ENCODE measurements at regions not wholly inside any gene's neighbourhood (a gene's known extent, or its start where the extent isn't known, plus 50 kb on each side); places are given as distances from the start of the nearest gene placed in this dataset.

- Histone ChIP-seq H3K9me3 (ENCODE audit: low read depth, low read length) (peaks cover 2% of the 10 kb centered on the region), H3K4me2 (ENCODE audit: insufficient read depth, low read length) (no peak overlapping the region), H3K27me3 (ENCODE audit: insufficient read depth, low read length) (peaks cover 26% of the 10 kb centered on the region), H3K79me2 (ENCODE audit: insufficient read depth, low read length) (no peaks in the 10 kb centered on the region), H4K20me1 (ENCODE audit: insufficient read depth, low read length) (no peaks in the 10 kb centered on the region), H3K36me3 (ENCODE audit: insufficient read depth, low read length) (no peaks in the 10 kb centered on the region), H3K4me1 (ENCODE audit: insufficient read depth, low read length) (no peaks in the 10 kb centered on the region), H2AFZ (ENCODE audit: low read length) (no peak overlapping the region), H3K27ac (ENCODE audit: low read depth, low read length) (no peak overlapping the region), H3K4me3 (ENCODE audit: insufficient read depth, low read length) (no peak overlapping the region)
- DNase-seq (ENCODE audit: insufficient read length, low spot score, missing footprints), result peak; percentile 49
- TF ChIP-seq, protein P1, sequence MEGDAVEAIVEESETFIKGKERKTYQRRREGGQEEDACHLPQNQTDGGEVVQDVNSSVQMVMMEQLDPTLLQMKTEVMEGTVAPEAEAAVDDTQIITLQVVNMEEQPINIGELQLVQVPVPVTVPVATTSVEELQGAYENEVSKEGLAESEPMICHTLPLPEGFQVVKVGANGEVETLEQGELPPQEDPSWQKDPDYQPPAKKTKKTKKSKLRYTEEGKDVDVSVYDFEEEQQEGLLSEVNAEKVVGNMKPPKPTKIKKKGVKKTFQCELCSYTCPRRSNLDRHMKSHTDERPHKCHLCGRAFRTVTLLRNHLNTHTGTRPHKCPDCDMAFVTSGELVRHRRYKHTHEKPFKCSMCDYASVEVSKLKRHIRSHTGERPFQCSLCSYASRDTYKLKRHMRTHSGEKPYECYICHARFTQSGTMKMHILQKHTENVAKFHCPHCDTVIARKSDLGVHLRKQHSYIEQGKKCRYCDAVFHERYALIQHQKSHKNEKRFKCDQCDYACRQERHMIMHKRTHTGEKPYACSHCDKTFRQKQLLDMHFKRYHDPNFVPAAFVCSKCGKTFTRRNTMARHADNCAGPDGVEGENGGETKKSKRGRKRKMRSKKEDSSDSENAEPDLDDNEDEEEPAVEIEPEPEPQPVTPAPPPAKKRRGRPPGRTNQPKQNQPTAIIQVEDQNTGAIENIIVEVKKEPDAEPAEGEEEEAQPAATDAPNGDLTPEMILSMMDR (IDR thresholded peaks at IDR 0.05; ENCODE audit: extremely low read depth, low read depth, low read length), result no peak
These were observed 226.1 kb upstream of the RTL1 start for GRCh38 chr14:101129521-101130167.

DNA sequence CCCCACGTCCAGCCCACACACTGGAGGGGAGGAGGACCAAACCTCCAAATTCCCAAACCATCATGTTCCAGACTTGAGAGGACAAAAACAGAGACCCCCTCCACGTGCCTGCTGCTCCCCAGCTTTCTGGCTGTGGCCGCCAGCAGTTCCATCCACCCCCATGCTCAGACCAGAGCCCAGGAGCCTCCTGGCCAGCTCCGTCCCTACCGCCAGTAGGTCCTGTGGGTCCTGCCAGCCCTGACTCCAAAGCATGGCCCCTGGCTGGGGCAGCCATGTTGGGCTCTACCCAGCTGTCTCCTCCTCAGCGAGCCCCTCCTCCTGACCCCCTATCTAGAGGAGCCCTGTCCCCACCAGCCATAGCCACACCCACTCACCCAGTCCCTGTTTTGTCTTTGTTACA lies 227.3 kb upstream of the RTL1 start:
- H3K9me3 ChIP-seq (ENCODE audit: low read depth, low read length), result peaks cover 2% of the 10 kb centered on the region
- H3K36me3 ChIP-seq (ENCODE audit: insufficient read depth, low read length), result no peaks in the 10 kb centered on the region
- H3K4me3 ChIP-seq (ENCODE audit: insufficient read depth, low read length), result no peak overlapping the region
- peaks cover 26% of the 10 kb centered on the region for H3K27me3 ChIP-seq (ENCODE audit: insufficient read depth, low read length)
- H3K4me2 ChIP-seq (ENCODE audit: insufficient read depth, low read length), result no peak overlapping the region
- no peaks in the 10 kb centered on the region for H3K4me1 ChIP-seq (ENCODE audit: insufficient read depth, low read length)
- H3K27ac ChIP-seq (ENCODE audit: low read depth, low read length), result no peak overlapping the region
- peak; percentile 32 for DNase-seq (ENCODE audit: insufficient read length, low spot score, missing footprints)
- H3K79me2 ChIP-seq (ENCODE audit: insufficient read depth, low read length), result no peaks in the 10 kb centered on the region
- TF ChIP-seq, protein P1 (IDR thresholded peaks at IDR 0.05; ENCODE audit: extremely low read depth, low read depth, low read length), result no peak
- H4K20me1 ChIP-seq (ENCODE audit: insufficient read depth, low read length), result no peaks in the 10 kb centered on the region
- no peak overlapping the region for H2AFZ ChIP-seq (ENCODE audit: low read length)

- H3K79me2 ChIP-seq (ENCODE audit: insufficient read depth, low read length), result no peaks in the 10 kb centered on the region
- peaks cover 2% of the 10 kb centered on the region for H3K9me3 ChIP-seq (ENCODE audit: low read depth, low read length)
- no peaks in the 10 kb centered on the region for H3K4me1 ChIP-seq (ENCODE audit: insufficient read depth, low read length)
- TF ChIP-seq, protein P1 (IDR thresholded peaks at IDR 0.05; ENCODE audit: extremely low read depth, low read depth, low read length), result no peak
- H3K4me3 ChIP-seq (ENCODE audit: insufficient read depth, low read length), result no peak overlapping the region
- no peak overlapping the region for H3K4me2 ChIP-seq (ENCODE audit: insufficient read depth, low read length)
- H4K20me1 ChIP-seq (ENCODE audit: insufficient read depth, low read length), result no peaks in the 10 kb centered on the region
- H3K27me3 ChIP-seq (ENCODE audit: insufficient read depth, low read length), result peaks cover 26% of the 10 kb centered on the region
- H3K36me3 ChIP-seq (ENCODE audit: insufficient read depth, low read length), result no peaks in the 10 kb centered on the region
- H3K27ac ChIP-seq (ENCODE audit: low read depth, low read length), result no peak overlapping the region
- DNase-seq (ENCODE audit: insufficient read length, low spot score, missing footprints), result peak; percentile 47
- no peak overlapping the region for H2AFZ ChIP-seq (ENCODE audit: low read length)
These were observed 228.0 kb upstream of the RTL1 start for GRCh38 chr14:101131451-101131916.

DNA sequence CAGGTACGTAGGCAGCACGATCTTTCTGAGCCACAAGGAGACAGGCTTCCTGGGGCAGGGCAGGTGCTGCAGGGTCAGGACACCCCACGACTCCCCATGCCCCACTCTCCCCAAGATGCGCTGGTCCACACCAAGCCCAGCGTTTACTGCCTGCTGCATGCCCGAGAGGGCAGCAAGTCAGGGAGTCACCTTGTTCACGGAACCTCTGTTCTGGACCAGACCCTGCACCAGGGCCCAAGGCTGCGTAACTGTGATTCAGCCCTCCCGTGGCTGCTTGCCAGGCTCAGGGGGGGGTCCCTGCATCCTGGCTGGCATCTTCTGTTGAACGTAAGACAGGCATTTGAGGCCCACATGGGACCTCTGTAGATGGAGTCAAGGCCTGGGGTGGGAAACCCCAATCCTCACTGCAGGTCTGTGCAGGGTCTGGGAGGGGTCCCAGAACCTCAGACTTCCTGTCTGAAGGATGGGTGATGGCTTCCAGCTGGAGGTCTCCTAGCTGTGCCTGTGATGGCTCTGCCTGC lies 228.6 kb upstream of the RTL1 start:
- H2AFZ ChIP-seq (ENCODE audit: low read length), result no peak overlapping the region
- H4K20me1 ChIP-seq (ENCODE audit: insufficient read depth, low read length), result no peaks in the 10 kb centered on the region
- no peak overlapping the region for H3K4me3 ChIP-seq (ENCODE audit: insufficient read depth, low read length)
- TF ChIP-seq, protein P1 (IDR thresholded peaks at IDR 0.05; ENCODE audit: extremely low read depth, low read depth, low read length), result no peak
- no peak overlapping the region for H3K4me2 ChIP-seq (ENCODE audit: insufficient read depth, low read length)
- H3K4me1 ChIP-seq (ENCODE audit: insufficient read depth, low read length), result no peaks in the 10 kb centered on the region
- no peak overlapping the region for H3K27ac ChIP-seq (ENCODE audit: low read depth, low read length)
- peak; percentile 53 for DNase-seq (ENCODE audit: insufficient read length, low spot score, missing footprints)
- H3K36me3 ChIP-seq (ENCODE audit: insufficient read depth, low read length), result no peaks in the 10 kb centered on the region
- H3K27me3 ChIP-seq (ENCODE audit: insufficient read depth, low read length), result peaks cover 26% of the 10 kb centered on the region
- peaks cover 2% of the 10 kb centered on the region for H3K9me3 ChIP-seq (ENCODE audit: low read depth, low read length)
- H3K79me2 ChIP-seq (ENCODE audit: insufficient read depth, low read length), result no peaks in the 10 kb centered on the region
